DMS114 treated with DMSO at 0.1 percent for 48 hours (cell line): ENCODE measurements at regions not wholly inside any gene's neighbourhood (a gene's known extent, or its start where the extent isn't known, plus 50 kb on each side); places are given as distances from the start of the nearest gene placed in this dataset.
"Not testable (repeated sequence)": the region's sequence is repeated elsewhere in the genome, so short reads cannot be mapped to it uniquely, and the experiment has no call there.

Source experiments
- DNase-seq: peaks from one replicate; lab custom pipeline; 2025; ENCODE audit not compliant: unreplicated experiment; lab: John Stamatoyannopoulos, UW

DNA sequence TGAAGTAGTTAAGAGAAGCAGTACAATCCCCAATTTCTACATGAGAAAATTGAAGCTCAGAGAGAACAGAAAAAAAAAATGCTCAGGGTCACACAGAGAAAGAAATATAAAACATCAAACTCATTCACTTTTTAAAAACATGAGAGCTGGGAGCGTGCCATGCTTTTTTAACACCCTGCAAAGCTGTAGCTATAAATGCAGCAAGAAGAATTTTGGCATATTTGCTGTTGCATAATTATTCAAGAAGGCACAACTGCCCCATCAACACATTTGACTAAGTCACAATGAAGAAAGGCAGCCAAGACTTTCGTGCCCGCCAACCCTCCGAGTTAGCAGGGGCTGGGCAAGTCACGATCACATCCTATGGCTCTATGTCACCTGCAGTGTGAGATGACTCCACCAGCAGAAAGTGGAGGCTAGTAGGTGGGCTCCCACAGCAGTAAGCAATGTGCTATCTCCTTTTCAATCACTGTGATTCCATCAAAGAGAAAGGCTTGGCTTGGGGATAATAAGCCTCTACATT, 214.8 kb downstream of the DHX15 start:
- no peak for DNase-seq

DNA sequence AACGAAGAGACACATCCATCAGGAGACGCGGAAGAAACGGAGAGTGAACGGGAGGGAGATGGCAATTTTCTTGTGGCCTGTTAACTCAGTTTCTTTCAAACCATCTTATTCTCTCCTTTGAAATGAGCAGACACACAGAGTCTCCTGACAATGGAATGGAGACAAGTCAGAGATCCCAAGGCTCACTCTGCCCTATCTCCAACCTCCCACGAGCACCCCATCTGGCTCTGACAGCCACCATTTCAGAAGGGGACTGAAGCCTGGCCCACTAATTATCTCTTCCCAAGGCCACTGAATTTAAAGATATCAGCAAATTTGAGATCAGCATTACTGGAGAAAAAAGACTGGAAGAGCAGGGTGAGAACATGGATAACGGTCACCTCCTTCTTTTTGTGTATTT, 215.6 kb downstream of the DHX15 start:
- no peak for DNase-seq

GRCh38 chr4:24364852-24365251, 219.5 kb downstream of the DHX15 start:
- no peak for DNase-seq

DNA sequence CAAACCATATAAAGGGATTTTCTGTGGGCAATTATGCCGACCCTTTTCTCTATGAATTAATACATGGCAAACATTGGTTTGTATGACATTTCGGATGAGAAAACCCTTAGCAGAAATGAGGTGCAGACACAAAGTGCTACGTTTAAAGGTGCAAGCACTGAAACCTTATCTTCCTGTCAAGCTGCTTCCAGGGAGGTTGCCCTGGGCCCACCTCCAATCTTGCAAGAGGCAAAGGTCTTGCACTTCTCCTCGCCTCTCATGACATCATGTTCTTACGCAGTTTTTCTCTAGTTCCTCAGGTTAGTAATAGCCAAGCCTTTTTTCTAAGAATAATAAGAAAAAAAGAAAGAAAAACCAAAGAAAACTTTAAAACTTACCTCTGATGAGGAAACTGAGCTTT, 220.1 kb downstream of the DHX15 start:
- no peak for DNase-seq

DNA sequence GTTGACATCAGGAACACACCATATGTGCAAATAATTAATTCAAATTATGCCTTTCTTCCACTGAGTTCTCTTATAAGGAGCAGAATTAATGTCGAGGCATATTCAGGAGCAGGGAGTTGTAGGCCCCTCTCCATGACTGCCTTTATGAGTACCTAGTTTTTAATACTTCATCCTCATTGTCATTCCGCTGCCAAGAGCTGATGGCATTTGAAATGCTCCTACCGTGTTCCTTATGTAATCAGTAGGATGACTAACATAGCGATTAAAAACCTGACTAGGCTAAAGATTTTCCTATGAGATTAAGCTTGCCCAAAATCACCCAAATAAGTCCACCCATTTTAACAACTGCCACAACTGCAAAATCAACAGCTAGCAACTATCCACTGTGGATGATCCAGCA, 220.6 kb downstream of the DHX15 start:
- DNase-seq: no peak

GRCh38 chr4:24352112-24352511, 232.2 kb downstream of the DHX15 start:
- no peak for DNase-seq

GRCh38 chr4:24349168-24349996, 235.0 kb downstream of the DHX15 start:
- DNase-seq: not testable (repeated sequence)

DNA sequence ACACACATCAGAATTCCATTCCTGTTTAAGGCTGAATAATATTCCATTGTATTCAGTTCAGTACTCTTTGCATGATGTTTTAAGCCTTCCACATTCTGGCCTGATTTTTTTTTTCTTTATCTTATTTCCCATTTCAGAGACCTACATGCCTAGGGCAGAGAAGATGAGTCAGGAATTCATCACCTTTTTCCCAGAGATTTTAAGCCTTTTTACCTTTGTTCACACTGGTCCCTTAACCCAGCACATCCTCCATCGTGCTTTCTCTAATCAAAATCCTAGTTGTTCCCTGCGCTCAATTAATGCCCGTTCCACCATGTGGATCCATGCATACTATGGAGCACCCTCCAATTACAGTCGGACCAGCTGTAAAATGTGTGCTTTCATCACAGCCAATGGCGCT, 245.1 kb downstream of the DHX15 start:
- no peak for DNase-seq

DNA sequence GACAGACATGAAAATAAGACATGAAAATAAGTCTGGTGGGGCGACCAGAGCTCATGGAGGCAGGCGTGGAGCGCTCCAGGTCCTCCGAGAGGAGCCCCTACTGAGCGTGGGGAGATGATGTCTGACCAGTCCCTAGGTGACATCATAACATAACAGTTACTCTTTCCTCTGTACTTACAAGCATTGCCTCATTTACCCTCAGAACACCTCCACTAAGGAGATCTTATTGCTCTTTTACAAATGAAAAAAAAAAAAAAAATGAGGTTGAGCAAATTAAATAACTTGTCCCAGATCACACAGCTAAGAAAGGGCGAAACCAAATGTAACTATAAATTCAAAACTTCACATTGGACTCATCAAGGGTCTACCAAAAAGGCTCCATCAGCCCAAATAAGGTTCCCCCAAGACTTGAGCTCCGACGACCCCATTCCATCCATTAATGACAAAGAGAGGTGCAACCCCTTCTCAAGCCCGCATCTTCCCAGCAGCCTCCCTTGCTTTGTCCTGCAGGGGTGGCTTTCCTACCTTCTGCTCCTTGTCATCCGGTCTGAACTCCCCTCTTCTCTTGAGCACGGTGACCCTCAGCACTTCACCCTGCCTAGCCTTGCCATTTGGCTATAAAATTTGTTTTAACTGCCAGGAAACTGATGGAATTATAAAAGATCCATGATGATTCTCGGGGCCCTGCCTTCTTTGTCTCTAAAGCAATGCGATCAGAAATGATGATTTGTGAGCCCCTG, 246.7 kb downstream of the DHX15 start:
- DNase-seq: no peak

DNA sequence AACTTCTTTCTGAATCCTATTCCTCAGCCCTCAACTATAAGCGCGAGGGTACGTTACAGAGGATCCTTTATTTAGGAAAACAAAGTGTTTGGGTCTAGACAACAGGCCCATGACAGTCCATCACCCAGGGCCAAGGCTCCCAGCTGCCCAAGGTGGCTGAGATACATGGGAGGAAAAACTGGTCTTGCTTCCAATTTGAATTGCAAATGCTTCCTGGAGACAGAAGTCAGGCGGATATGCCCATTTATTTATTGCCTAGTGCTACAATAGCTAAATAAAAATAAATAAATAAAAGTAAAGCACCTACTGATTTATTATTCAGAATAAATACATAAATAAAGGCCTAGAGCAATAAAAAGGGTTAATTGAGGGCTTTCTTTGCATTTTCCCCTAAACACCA, 248.7 kb downstream of the DHX15 start:
- DNase-seq: no peak

DNA sequence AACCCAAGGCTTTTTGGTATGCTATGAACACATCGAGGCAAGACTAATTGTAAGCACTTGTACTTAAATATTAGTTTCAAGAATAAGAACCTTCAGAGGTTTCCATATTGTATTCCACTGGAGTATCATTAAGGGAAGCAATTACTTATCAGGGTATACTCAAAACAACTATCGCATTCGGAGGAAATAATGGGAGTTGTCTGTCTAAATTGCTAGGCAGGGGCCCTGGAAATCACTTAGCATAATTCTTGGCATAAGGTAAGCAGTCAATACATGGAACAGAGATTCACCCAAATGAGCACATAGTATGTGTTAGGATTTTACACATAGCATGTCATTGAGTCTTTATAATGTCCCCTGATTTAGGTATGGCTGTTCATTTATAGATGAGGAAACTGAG, 249.4 kb downstream of the DHX15 start:
- DNase-seq: no peak

- DNase-seq: no peak
These were observed 253.8 kb downstream of the DHX15 start for GRCh38 chr4:24330573-24330972.

- no peak for DNase-seq
These were observed 254.2 kb downstream of the DHX15 start for GRCh38 chr4:24330172-24330571.

GRCh38 chr4:24328711-24329110, 255.6 kb downstream of the DHX15 start:
- DNase-seq: no peak

DNA sequence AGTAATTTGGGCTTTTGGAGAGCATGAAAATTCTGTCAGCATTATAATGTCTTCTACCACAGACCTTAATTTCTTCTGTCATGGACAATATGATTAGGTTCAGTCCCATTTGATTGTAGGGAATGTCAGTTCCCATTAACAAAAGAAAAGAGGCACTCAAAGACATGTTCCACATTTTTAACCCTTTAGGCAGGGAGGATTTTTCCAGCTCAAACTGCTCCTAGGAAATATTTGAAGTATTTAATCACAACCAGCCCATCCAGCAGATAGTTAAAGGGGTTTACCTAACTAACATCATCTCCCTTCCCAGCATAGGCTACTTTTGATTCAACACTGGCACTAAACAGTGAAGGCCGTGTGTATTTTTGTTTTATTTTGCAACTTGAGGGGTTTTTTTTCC, 256.0 kb downstream of the DHX15 start:
- DNase-seq: no peak

- DNase-seq: no peak
These were observed 261.4 kb downstream of the DHX15 start for GRCh38 chr4:24322995-24323394.

DNA sequence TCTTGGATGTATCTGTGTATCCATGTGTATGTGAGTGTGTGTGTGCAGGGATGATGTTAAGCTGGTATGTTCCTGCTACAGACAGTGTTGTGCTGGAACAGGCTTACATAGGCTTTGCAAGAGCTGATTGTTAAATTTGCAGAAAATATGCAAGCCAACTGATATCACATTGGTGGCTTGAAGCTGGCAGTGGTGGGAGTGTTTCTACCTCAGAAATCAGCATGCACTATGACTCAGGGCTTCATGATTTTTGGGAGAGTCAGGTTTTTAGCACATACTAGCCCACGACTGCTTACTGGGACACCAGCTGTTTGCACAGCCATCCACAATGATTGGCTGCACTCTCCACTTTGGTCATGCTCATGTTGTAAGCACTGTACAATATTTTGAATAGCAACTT, 261.8 kb downstream of the DHX15 start:
- no peak for DNase-seq

GRCh38 chr4:24321616-24322015, 262.7 kb downstream of the DHX15 start:
- DNase-seq: no peak

GRCh38 chr4:24321131-24321530, 263.2 kb downstream of the DHX15 start:
- DNase-seq: no peak

DNA sequence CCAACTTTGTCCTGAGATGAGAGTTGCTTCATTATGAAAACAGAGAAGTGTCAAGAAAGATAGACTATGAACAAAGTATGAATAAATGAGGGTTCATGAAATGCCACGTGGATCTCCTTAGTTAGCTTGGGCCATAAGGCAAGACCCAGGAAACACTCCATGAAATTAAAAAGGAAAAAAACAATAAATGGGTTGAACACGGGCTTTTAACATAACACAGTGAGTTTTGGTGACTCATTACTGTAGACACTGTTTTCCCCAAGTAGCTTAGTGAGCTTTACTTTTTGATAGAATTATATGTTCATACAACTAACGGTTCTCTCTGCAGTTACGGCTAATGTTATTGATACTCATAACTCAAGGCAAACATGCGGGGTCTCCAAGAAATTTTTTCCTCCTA, 265.0 kb downstream of the DHX15 start:
- DNase-seq: no peak

DNA sequence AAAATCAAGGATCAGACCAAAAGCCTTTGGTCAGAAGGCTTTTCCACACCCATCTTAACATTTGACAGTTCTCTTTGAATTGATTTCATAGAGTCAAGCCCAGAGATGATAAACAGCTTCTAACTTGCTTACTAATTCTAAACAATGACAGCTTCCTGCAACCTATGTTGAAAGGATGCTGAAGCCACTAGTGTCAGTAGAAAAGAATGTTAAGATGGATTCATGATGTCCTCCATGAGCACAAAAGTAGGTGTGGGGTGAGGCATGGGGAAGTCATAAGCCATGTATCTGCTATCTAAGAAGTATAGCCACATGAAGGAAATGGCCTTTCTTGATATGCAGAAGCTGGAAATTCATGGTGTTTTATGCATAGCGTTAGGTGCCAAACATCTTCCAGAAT, 269.3 kb downstream of the DHX15 start:
- DNase-seq: no peak

GRCh38 chr4:24312261-24312913, 272.0 kb downstream of the DHX15 start:
- DNase-seq: no peak
